ENCODE measurements at regions not wholly inside any gene's neighbourhood (a gene's known extent, or its start where the extent isn't known, plus 50 kb on each side); places are given as distances from the start of the nearest gene placed in this dataset.
"Not testable (repeated sequence)": the region's sequence is repeated elsewhere in the genome, so short reads cannot be mapped to it uniquely, and the experiment has no call there.

DNA sequence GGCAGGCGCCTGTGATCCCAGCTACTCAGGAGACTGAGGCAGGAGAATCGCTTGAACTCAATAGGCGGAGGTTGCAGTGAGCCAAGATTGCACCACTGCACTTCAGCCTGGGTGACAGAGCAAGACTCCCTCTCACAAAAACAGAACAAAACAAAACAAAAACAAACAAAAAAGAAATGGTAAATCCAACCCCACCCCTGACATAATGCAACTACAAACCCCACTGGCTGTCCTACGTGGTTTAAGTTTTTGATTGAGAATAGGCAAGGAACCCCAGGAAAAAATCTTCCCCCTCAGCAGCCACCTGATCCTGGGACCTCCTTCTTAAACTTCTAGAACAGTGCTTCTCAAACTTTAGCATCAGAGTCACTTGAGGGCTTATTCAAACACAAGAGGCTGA is 123.1 kb downstream of the TRIM27 start:
- peaks cover 70% of the 10 kb centered on the region for H3K27me3 Mint-ChIP-seq
- ATAC-seq; H3K9me3 Mint-ChIP-seq (ENCODE audit: low read depth); DNase-seq; CTCF ChIA-PET; H3K4me1 Mint-ChIP-seq; H3K36me3 Mint-ChIP-seq (ENCODE audit: low read depth); intact Hi-C loops (cut with DNase I, micrococcal nuclease); H3K27ac Mint-ChIP-seq; H3K4me3 Mint-ChIP-seq; POLR2A ChIA-PET: not testable (repeated sequence)

DNA sequence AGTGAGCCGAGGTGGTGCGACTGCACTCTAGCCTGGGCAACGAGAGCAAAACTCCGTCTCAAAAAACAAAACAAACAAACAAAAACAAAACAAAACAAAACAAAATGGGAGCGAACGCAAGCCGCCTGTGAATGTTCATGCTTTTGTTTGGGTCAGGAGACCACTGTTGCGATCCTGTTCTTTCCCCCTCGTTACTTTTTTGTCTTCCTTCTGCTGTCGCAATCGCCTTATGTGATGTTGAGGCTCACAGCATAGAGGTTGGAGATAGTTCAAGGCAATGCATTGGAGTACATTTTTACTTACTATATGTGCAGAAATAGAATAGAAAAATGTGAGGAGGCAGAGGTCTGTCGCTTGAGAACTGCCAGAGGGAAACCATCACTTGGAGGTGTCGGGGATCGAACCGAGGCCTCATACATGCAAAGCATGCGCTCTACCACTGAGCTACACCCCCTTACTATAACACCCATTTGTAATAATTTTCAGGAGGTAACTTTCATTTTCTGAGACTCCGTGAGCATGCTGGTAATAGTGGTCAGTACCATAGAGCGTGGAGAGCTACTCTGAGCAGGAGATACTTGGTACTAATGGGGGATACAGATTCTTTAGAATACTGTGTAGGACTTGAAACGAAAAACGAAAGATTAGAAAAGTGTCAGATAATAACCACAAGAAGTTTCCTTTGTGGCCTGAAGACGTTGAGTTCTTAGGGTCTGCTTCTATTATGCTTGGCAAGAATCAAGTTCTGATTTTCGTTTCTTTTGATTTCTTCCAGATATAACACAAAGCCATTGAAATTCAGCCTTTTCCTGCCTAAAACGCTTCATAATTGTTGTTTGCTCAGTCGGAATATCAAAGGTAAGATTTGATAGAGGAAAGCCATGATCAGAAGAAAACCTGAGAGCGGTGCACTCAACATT is 121.1 kb downstream of the TRIM27 start:
- Mint-ChIP-seq H3K4me1 (no peaks in the 10 kb centered on the region), H3K36me3 (ENCODE audit: low read depth) (no peaks in the 10 kb centered on the region), H3K27me3 (peaks cover 67% of the 10 kb centered on the region), H3K9me3 (ENCODE audit: low read depth) (peaks cover 4% of the 10 kb centered on the region), H3K4me3 (no peak overlapping the region), H3K27ac (no peak overlapping the region)
- POLR2A ChIA-PET = no interaction called here
- CTCF ChIA-PET = no interaction called here
- intact Hi-C loops (cut with DNase I, micrococcal nuclease) = no loop called here
- peak; percentile 36 for ATAC-seq
- no peak for DNase-seq

DNA sequence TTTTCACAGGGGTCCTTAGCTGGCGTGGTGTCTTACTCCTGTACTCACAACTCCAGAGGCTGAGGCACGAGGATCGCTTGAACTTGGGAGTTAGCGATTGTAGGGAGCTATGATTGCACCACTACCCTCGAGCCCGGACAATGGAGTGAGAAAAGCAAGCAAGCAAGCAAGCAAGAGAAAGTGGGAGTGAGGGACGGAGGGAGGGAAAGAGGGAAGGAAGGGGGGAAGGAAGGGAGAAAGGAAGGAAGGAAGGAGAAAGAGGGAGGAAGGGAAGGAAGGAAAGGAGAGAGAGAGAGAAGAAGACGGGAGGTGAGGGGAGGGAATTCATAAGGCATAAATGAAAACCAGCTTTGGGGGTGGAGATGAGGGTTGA is 120.5 kb downstream of the TRIM27 start:
- Mint-ChIP-seq H3K9me3 (ENCODE audit: low read depth) (peaks cover 4% of the 10 kb centered on the region), H3K4me1 (no peaks in the 10 kb centered on the region), H3K27ac (no peak overlapping the region), H3K4me3 (no peak overlapping the region), H3K36me3 (ENCODE audit: low read depth) (no peaks in the 10 kb centered on the region), H3K27me3 (peaks cover 69% of the 10 kb centered on the region)
- CTCF ChIA-PET = no interaction called here
- ATAC-seq (no peak), DNase-seq (no peak)
- POLR2A ChIA-PET = no interaction called here
- intact Hi-C loops (cut with DNase I, micrococcal nuclease) = no loop called here

DNA sequence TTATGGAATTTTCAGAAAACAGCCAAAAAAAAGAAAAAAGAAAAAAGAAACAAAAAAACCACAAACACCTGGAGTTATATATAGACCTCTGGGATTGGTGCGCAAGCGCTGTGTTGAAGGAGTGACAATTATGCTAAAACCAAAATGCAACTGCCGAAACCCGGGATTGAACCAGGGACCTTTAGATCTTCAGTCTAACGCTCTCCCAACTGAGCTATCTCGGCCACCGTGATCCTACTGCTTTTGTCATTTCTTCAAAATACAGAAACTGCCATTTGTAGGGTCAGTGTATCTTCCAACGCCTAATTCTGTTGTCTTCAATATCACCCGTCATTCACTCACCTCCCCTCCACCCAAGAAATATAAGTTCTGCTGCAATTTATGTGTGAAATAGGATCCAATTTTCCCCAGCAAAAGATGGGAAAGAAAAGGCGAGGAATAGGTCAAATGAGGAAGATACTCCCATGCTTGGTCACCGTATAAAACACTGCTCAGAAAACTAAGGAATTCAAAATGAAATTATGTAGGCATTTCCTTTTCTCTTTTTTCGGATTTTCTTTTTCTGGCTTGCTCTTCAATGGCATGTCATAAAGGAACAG is 116.0 kb downstream of the TRIM27 start:
- Mint-ChIP-seq H3K4me1 (peaks cover 5% of the 10 kb centered on the region), H3K27me3 (peaks cover 75% of the 10 kb centered on the region), H3K4me3 (peak overlapping the region; percentile 18), H3K36me3 (ENCODE audit: low read depth) (peaks cover 8% of the 10 kb centered on the region), H3K27ac (no peak overlapping the region), H3K9me3 (ENCODE audit: low read depth) (peaks cover 7% of the 10 kb centered on the region)
- ChIA-PET POLR2A (interaction anchor here (0.7 kb wide), 1 partner anchor 1157 kb away, joined by 14 read pairs; no protein-coding TSS in a partner anchor), CTCF (no interaction called here)
- DNase-seq (peak; percentile 60), ATAC-seq (peak; percentile 51)
- intact Hi-C loops (cut with DNase I, micrococcal nuclease) = no loop called here

DNA sequence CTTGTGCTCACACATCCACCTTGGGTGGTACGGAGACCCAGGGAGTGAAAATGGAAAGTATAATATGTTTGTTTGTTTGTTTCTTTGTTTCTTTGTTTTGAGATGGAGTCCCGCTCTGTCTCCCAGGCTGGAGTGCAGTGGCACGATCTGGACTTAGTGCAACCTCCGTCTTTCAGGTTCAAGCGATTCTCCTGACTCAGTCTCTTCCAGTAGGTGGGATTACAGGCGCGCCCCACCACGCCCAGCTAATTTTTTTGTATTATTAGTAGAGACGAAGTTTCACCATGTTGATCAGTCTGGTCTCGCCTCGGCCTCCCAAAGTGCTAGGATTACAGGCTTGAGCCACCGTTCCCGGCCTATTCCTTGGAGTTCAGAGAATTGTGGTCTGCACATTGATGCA is 115.4 kb downstream of the TRIM27 start:
- H3K9me3 Mint-ChIP-seq (ENCODE audit: low read depth) = peaks cover 7% of the 10 kb centered on the region
- H3K4me3 Mint-ChIP-seq = no peak overlapping the region
- no peak for DNase-seq
- no peak for ATAC-seq
- peaks cover 5% of the 10 kb centered on the region for H3K4me1 Mint-ChIP-seq
- ChIA-PET POLR2A (interaction anchor here (0.7 kb wide), 1 partner anchor 1157 kb away, joined by 14 read pairs; no protein-coding TSS in a partner anchor), CTCF (no interaction called here)
- no peak overlapping the region for H3K27ac Mint-ChIP-seq
- intact Hi-C loops (cut with DNase I, micrococcal nuclease) = no loop called here
- peaks cover 10% of the 10 kb centered on the region for H3K36me3 Mint-ChIP-seq (ENCODE audit: low read depth)
- peaks cover 75% of the 10 kb centered on the region for H3K27me3 Mint-ChIP-seq

DNA sequence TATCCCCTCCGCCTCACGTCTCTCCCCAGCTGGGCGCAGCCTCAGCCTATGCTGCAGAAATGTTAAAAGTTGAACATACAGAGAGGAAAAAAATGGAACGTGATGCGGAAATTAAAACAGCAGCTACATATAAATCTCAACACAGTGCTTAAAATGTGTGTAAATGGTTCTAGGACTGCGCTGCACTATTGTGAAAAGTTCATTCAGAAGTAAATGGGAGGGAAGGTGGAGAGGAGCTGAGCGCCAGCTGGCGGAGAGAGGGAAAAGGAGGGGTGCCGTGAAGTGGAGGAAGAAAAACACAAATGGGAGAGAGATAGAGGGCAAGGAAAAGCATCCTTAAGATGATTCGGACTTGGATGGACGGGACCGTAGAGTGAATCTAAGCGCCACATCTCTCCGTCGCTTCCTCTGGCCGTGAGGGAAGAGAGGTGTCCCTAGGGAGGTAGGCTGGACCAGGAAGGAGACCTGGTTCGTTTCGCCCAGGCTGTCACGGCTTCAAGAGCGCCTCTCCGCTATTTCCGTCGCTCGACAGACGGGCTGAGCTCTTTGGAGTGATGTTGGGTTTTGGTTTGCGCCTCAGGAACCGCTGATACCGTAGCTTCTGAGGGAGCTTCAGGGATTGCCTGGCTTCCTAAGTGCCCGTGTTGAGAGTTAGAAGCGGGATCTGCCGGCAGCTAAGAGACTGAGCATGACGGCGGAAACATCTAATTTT is 113.7 kb downstream of the TRIM27 start:
- CTCF ChIA-PET = interaction anchor here (0.6 to 1.4 kb wide), 5 partner anchors 15 to 736 kb away, joined by 3 to 5 read pairs (median 3); no protein-coding TSS in a partner anchor
- ATAC-seq = no peak
- POLR2A ChIA-PET = no interaction called here
- H3K9me3 Mint-ChIP-seq (ENCODE audit: low read depth) = peaks cover 7% of the 10 kb centered on the region
- intact Hi-C loops (cut with DNase I, micrococcal nuclease) = loop anchor here (2.0 to 10.0 kb wide), 4 partner anchors 33 to 1525 kb away; no protein-coding TSS in a partner anchor
- H3K4me3 Mint-ChIP-seq = peak overlapping the region; percentile 11
- no peak for DNase-seq
- H3K4me1 Mint-ChIP-seq = peaks cover 13% of the 10 kb centered on the region
- peaks cover 10% of the 10 kb centered on the region for H3K36me3 Mint-ChIP-seq (ENCODE audit: low read depth)
- peaks cover 81% of the 10 kb centered on the region for H3K27me3 Mint-ChIP-seq
- no peak overlapping the region for H3K27ac Mint-ChIP-seq

DNA sequence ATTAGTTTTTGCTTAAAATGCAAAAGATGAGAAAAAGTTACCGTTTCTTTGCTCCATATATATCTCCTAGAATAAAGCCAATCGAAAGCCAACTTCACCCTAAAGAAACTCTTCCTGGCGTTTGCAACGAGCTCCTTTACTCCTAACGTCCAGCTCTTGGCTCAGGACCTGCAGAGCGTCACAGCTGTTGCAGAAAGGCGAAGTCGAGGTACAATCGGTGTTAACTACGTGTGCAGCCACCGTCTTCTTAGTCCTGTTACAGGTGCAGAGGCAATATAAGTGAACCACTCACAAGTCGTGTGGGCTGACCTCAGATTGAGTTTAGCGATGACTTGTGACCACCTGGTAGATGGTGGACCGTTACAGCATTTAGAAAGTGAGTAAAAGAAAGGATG is 113.1 kb downstream of the TRIM27 start:
- Mint-ChIP-seq H3K36me3 (ENCODE audit: low read depth) (peaks cover 10% of the 10 kb centered on the region), H3K4me1 (peaks cover 13% of the 10 kb centered on the region), H3K9me3 (ENCODE audit: low read depth) (peaks cover 7% of the 10 kb centered on the region), H3K27ac (no peak overlapping the region), H3K4me3 (peak overlapping the region; percentile 11), H3K27me3 (peaks cover 87% of the 10 kb centered on the region)
- ChIA-PET POLR2A (no interaction called here), CTCF (interaction anchor here (0.6 to 1.4 kb wide), 7 partner anchors 15 to 736 kb away, joined by 3 to 5 read pairs (median 4); no protein-coding TSS in a partner anchor)
- intact Hi-C loops (cut with DNase I, micrococcal nuclease) = loop anchor here (2.0 to 10.0 kb wide), 4 partner anchors 33 to 1526 kb away; no protein-coding TSS in a partner anchor
- ATAC-seq (no peak), DNase-seq (no peak)

DNA sequence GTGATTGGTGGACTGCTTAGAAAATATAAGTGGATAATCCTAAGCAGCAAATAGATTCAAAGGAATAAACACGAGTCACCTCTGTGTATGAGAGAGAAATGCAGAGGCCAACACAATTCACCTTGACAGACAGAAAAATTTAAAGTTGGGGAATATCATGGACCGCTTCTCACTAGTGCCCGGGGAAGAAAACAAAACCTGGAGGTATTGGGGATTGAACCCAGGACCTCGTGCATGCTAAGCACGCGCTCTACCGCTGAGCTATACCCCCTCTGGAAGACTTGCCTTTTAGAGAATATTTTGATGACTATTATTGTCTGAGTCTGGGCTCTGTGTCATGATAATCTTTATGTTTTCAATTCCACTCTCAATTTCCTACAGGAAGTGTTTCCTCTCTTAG is 111.9 kb downstream of the TRIM27 start:
- ChIA-PET POLR2A (no interaction called here), CTCF (interaction anchor here (1.0 kb wide), 1 partner anchor 91 kb away, joined by 3 read pairs; no protein-coding TSS in a partner anchor)
- peaks cover 7% of the 10 kb centered on the region for H3K9me3 Mint-ChIP-seq (ENCODE audit: low read depth)
- ATAC-seq (peak; percentile 26), DNase-seq (no peak)
- intact Hi-C loops (cut with DNase I, micrococcal nuclease) = loop anchor here (1.0 to 10.0 kb wide), 5 partner anchors 35 to 1527 kb away; no protein-coding TSS in a partner anchor
- peaks cover 15% of the 10 kb centered on the region for H3K4me1 Mint-ChIP-seq
- no peak overlapping the region for H3K27ac Mint-ChIP-seq
- H3K4me3 Mint-ChIP-seq = no peak overlapping the region
- H3K27me3 Mint-ChIP-seq = peaks cover 88% of the 10 kb centered on the region
- peaks cover 12% of the 10 kb centered on the region for H3K36me3 Mint-ChIP-seq (ENCODE audit: low read depth)

DNA sequence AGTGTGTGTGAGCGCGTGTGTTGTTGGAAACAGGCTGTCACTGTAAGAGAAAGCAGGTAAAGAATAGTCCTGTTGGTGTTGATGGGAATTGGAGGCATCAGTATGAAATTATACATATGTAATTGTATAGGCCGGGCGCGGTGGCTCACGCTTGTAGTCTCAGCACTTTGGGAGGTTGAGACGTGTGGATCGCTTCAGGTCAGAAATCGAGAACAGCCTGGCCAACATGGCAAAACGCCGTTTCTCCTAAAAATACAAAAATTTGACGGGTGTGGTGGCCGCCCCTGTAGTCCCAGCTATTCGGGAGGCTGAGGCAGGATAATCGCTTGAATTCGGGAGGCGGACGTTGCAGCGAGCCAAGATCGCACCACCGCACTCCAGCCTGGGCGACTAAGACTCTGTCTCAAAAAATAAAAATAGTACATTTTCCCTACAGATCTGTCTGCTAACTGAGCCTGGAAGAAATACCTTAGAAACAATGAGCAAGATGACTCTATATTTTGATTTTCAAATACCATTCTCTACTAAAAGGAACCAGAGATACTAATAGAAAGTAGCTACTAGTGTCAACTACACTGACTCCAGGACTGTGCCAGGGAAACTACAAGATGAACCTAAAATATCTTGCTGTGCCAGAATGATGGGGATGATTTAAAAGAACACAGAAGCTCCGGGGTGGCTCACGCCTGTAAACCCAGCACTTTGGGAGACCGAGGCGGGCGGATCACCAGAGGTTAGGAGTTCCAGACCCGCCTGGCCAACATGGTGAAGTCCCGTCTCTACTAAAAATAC is 110.8 kb downstream of the TRIM27 start:
- intact Hi-C loops (cut with DNase I, micrococcal nuclease) = loop anchor here (1.0 to 10.0 kb wide), 4 partner anchors 36 to 1528 kb away; no protein-coding TSS in a partner anchor
- Mint-ChIP-seq H3K9me3 (ENCODE audit: low read depth) (peaks cover 7% of the 10 kb centered on the region), H3K4me1 (peaks cover 19% of the 10 kb centered on the region), H3K27ac (no peak overlapping the region), H3K4me3 (no peak overlapping the region), H3K36me3 (ENCODE audit: low read depth) (peaks cover 12% of the 10 kb centered on the region), H3K27me3 (peaks cover 90% of the 10 kb centered on the region)
- DNase-seq (no peak), ATAC-seq (no peak)
- ChIA-PET CTCF (interaction anchor here (1.0 kb wide), 1 partner anchor 92 kb away, joined by 3 read pairs; no protein-coding TSS in a partner anchor), POLR2A (no interaction called here)

DNA sequence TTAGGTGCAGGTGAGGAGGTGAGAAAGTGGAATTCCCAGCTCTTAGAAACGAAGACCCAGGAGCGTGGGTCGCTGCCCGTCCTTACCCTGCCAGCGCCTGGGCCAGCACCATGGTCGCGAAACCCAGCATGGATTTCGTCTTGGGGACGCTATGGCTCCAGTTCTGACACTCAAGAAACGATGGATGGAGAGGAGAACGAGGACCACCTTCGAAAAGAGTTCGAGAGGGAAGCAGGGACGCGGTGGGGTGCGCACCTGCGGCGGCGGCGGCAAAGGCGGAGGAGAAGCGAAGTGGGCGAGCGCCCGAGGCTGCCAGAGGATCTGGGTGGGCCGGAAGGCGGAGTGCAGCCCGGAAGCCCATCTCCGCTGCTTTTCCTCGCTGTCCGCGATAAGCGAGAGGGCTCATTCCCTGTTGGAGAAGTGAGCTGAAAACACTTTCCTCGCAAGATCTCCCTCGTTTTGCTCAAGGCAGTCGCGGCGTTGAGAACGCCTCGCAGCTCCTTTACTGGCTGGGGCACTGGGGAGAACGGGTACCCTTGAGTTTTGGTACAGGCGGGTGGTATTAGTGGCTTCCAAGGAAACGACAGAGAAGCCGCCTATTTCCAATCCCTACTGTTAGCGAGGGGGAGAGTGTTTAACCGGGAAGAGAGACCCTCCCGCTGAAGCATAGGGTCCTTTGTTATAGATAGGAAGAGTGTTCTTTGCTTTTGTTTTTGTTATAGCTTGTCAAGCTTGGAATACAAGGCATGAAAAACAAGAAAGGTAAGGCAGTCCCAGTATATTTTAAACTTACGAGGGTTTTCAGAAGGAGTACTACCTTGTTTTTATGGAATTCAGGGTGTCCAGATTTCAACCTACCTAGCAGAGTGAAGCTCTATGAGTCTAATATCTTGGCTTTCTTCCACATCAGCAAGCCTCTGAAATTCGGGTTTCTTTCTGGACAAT is 109.5 kb downstream of the TRIM27 start:
- ChIA-PET POLR2A (no interaction called here), CTCF (interaction anchor here (0.7 kb wide), 1 partner anchor 26 kb away, joined by 3 read pairs; no protein-coding TSS in a partner anchor)
- intact Hi-C loops (cut with DNase I, micrococcal nuclease) = loop anchor here (2.0 to 10.0 kb wide), 4 partner anchors 37 to 1530 kb away; no protein-coding TSS in a partner anchor
- H3K9me3 Mint-ChIP-seq (ENCODE audit: low read depth) = peaks cover 4% of the 10 kb centered on the region
- H3K4me1 Mint-ChIP-seq = peaks cover 19% of the 10 kb centered on the region
- DNase-seq (no peak), ATAC-seq (no peak)
- H3K4me3 Mint-ChIP-seq = peak overlapping the region; percentile 34
- H3K27me3 Mint-ChIP-seq = peaks cover 88% of the 10 kb centered on the region
- no peak overlapping the region for H3K27ac Mint-ChIP-seq
- H3K36me3 Mint-ChIP-seq (ENCODE audit: low read depth) = peaks cover 10% of the 10 kb centered on the region
